NCI-H2029 treated with DMSO at 0.1 percent for 48 hours (cell line): ENCODE measurements at regions not wholly inside any gene's neighbourhood (a gene's known extent, or its start where the extent isn't known, plus 50 kb on each side); places are given as distances from the start of the nearest gene placed in this dataset.

ENCODE experiments used
- DNase-seq: peaks from one replicate; lab custom pipeline; 2025; lab: John Stamatoyannopoulos, UW

DNA sequence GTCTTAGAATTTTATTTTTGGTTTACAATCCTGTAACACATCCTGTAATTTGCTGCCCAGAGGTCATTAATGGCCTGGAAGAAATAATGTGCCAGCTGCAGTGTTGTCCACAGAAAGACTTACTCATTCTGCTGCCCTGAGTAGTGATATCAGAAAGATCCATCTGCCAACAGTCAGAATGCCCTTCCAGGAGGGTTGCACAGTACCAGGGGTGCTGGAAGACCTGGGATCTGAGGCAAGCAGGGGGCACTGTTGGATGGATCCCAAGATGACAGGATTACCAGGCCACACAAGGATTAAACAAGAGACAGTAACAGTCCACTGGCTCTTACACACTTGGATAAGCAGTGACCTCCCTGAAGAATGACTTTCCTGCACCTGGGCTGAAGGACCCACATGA, 93.8 kb upstream of the TOP3B start:
- DNase-seq, result no peak

DNA sequence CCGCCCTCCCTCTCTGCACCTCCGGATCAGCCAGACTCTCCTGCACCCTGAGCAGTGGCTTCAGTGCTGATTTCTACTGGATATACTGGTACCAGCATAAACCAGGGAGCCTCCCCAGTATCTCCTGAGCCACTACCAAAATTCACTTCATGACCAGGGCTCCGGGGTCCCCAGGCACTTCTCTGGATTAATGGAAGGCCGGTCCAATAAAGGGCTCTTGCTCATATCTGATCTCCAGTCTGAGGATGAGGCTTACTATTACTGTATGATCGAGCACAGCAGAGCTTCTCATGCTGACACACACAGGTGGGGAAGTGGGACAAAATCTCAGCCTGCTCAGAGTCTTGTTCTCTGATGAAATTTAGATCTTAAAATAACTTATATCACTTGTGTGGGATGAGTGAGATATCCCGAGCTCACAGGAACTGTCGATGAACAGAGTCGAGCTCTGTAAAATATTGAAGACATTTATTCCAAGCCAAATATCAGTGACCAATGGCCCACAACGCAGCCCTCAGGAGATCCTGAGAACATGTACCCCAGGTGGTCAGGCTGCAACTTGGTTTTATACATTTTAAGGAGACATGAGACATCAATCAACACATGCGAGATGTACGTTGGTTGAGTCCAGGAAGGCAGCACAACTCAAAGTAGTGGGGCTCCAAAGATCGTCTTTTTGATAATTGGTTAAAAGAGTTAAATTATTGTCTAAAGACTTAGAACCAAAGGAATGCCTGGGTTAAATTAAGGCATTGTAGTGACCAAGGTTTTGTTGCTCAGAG, 93.0 kb upstream of the TOP3B start:
- no peak for DNase-seq

DNA sequence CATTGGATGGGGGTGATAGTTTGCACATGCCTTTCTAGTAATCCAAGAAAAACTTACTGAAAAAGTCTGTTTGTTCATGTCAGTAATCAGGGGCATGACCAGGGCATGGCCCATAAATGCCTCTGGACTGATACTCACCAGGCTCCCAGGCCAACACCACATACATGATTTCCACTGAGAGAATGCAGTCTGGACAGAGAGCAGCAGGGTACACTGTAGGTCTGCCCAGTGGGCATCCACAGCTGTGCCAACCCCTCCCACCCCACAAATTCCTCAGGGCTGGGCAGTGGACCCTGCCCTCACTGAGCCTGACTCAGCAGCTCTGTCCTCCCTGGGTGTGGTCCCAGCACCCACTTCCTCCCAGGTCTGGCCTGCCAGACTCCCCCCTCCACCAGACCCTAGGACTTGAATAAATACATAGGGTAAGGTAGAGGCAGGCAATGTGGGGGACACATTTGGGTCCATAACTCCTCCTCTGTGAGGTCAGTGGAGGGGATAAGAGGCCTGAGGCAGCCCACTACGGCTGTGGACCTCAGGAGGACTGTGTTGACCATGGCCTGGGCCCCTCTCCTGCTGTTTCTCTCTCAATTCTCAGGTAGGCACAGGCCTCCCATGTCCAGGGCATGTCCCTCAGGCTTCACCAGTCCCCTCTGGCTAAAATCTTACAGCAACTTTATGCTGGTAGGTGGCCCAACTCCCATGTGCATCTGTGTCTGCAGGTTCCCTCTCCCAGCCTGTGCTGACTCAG, 92.2 kb upstream of the TOP3B start:
- no peak for DNase-seq

DNA sequence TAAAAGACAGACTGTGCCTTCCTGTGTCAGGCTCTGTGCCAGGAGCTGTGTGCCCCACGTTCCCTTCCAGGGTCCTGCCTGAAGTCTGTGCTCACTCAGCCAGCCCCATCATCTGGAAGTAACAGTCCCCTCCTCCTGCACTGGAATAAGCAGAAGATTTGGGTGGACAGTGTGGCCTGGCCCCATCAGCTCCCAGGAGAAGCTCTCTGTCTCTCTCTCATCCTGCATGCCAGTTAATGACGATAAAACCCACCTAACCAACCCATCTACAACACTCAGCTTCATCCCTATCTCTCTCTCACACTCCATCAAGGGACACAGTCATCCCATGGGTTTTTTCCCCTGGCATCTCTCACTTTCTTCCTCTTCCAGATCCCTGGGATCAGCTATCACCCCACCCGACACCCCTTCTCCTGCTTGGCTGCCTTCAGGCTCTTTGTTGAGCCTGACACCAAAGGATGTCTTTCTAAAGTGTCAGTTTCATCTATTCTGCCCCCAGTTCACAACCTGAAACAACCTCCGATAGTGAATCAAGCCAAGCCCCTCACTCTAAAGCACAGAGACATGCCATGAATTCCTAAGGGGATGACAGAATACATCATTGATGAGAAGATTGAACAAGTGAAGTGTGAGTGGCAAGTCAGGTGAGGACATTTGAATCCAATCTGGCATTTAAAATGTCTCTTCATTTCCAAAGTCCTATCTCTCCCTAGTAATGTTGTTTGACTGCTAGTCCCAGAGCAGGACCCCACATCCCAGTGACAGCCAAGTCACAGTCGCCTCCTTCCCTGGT, 91.4 kb upstream of the TOP3B start:
- DNase-seq, result no peak

DNA sequence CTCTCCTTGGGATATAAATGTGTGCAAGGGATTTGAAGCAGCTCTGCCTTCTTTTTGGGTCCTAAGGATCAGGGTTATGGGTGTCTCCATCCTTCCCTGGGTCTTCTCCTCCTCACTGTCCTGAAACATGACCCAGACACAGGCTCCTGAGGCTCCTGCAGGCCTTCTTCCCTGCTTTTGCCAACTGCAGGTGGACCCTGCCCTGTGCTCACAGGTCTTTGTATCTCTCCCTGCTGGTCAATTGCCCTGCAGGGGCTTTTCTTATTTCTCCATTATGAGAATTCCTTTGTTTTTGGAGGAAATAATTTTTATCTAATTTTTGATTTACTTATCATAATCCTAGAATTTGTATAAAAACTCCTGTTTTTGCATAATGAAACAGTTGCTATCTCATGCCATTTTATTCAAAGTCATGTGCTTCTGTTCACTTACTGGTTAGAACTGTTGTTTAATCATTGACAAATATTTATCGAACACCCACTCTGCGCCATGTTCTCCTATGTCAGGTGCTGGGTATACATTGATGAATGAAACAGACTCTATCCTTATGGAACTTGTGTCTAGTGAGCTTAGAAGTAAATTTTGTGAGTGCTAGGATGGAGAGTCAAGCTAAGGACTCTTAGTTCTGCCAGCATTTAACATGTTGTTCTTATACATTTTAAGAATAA, 89.7 kb upstream of the TOP3B start:
- DNase-seq, result no peak

DNA sequence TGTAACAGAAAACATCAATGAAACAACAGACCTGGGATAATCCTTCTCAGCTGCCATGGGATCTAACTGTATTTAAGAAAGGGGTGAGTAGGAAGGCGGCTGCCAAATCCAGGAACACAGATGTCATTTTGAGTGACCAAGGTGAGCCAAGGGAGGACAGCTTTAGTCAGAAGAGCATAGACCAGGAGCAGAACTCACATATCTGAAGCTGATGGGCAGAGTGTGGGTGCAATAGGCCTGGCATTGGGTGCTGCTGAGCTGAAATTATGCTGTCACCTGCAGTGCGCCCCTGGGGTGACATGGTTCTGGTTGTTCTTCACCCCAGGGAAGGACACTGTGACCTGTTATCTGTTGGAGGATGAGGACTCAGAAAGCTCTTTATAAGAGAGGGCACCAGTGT, 88.9 kb upstream of the TOP3B start:
- DNase-seq, result no peak

DNA sequence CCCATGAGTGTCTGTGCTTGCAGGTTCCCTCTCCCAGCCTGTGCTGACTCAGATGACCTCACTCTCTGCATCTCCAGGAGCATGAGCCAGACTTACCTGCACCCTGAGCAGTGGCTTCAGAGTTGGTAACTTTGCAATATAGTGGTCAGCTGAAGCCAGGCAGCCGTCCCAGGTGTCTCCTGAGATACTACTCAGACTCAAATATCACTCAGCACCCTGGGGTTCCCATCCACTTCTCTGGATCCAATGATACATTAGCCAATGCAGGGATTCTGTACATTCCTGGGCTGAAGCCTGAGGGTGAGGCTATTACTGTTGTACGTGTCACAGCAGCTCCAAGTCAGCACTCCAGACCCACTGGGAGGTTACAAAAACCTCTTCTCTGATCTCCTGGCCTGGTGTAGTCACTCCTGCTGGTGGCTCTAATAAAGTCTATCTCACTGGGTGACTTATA, 87.8 kb upstream of the TOP3B start:
- DNase-seq, result no peak

DNA sequence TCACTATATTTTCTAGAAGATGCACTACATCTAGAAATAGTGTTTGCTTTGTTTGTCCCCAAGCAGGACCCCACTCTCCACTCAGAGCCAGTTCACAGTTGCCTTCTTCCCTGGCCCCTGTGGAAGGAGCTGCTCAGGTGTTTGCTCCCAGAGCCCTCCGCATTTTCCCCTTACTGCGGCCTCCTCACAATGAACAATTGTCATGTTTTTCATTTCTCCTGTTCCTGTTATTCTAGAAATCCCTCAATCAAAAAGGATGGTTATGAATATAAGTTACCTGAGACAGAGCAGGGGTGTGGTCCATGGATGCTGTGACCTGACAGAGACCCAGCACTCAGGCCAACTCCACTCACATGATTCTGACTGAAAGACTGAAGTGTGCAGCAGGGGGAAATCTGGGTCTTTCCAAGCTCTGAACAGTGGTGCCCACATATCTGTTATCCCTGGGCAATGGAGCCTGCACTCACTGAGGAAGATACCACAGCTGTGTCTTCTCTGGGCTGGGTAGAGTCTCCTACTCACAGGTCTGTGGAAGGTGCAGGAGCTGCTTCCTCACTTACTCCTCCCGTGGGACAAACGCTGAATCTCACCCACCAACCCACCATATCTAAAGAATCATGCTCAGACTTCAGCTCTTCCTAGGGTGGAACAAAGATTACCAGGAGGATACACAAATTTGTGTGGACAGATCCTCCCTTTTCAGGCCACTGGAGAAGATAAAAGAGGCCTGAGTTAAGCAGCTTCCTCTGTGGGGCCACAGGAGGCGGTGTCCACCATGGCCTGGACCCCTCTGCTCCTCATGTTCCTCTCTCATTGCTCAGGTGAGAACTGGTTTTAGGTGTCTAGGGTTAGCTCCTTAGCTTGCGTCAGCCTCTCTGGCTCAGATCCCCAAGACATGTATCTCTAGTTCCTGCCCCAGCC, 87.1 kb upstream of the TOP3B start:
- DNase-seq, result no peak

DNA sequence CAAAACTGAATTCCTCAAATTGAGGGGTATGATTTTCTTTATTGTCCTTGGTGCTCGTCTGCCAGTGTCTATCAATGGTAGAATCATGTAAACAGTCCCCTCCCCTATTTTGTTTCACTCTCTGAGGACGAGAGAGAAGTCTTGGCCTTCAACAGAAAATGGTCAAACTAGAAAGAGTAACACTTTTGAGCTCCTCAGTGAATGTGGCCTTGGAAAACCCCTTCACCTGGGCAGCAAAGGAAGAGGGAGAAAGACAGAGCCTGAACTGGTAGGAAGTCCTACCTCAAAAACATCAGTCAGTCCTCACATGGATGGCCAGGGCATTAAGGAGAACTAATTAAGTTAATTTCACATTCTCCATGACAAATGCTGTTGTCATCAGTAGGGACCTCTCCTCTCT, 86.1 kb upstream of the TOP3B start:
- no peak for DNase-seq

DNA sequence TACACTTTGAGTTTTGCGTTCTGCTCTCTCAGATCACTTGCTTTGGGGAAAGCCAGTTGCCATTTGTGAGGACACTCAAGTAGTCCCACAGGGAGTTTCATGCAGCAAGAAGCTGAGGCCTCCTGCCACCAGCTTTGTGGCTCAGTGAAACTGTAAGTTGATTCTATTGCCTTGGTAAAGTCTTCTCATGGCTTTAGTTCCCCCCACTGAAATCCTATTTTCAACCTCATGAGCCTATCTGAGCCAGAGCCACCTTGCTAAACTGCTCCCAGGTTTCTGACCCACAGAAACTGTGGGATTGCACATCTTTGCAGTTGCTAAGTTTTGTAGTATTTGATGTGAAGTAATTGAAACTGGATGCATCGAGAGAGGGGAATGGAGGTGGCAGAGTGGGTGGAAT, 85.4 kb upstream of the TOP3B start:
- DNase-seq, result no peak

DNA sequence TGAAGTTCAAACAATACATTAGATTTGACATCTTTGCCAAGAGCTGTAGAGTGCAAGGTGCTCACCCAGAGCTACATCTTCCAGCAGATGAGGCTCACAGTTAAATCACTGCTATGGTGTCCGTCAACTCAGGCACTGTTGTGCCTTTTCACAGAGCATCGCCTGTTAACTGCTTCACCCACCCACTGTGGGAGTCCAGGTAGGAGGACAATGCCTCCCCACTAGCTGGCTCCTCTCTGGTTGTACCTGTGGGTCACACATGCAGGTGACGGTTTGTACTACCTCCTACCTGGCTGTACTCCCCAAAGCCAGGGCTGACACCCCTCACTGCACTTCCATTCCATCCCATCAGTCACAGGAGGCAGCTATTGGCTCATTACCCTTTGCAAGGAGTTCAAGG, 84.6 kb upstream of the TOP3B start:
- DNase-seq, result no peak

DNA sequence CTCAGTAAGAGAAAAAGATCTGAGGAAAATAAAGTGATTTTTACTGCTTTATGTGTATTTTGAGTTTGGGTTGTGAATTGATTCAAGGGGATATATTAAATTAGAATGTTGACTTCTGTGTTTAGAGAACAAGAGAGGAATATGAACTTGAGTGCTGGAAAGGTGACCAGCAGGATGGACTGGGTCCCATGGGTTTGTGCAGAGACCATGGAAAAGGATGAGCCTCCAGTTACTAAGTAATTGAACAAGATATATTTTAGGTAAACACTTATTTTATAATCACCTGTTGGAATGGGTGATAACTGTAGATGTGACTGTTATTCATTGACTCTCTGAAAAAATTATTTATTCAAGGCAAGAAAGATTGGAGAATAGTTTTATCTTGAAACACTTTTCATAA, 82.0 kb upstream of the TOP3B start:
- DNase-seq, result no peak

DNA sequence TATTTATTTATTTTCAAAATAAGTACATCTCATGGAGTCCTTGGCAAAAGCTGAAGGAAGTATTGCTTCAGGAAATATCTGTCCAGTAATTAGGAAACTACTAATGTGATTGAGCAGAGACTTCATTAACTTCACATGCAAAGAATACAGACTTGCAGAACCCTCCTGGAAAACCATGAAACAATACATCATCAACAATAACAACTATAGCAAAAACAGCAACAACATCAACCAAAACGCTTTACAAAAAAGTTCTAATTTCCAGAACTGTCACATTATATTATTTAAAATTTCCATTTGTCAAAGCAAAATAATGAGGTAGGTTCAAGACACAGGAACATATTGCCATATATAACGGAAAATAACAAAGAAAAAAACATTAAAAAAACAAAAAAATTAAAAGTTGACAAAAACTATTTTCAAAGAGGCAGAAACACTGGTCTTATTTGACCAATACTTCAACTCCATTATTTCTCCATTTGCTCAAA, 79.8 kb upstream of the TOP3B start:
- DNase-seq, result no peak

DNA sequence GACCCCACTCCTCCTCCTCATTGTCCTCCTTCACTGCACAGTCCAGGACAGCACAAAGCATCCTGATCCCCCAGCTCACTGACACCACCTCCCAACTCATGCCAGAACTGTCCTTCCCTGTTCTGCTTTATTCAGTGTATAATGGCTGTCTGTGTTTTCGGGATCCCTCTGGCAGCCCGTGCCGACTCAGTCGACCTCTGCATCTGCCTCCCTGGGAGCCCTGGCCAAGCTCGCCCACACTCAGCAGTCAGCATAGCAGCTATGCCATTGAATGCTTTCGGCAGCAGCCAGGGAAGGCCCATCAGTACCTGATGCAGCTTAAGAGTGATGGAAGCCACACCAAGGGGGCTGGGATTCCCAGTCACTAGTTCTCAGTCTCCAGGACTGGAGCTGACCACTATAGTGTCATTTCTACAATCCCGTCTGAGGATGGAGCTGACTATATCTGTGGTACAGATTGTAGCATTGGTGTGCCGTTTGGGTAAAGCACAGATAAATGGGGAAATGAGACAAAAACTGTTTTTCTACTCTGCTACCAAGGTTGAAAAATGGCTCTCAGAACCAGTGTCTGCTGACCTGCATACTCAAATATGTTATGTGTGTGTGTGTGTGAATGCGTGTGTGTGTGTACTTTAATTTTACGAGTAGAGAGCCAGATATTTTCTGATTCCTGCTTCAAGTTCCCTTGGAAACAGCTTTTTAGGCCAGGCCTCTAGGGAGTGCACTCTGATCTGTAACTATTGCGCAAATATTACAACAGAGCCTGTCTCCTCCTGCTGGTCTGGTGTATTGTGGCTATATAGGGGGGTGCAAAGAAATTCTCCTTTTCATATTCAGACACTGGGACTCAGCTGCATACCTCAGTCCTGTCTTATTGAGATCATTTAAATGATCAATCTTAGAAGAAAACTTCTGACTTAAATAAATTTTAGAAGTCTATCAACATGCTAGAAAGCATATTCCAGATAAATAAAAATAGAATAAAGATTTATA, 78.8 kb upstream of the TOP3B start:
- DNase-seq, result no peak

DNA sequence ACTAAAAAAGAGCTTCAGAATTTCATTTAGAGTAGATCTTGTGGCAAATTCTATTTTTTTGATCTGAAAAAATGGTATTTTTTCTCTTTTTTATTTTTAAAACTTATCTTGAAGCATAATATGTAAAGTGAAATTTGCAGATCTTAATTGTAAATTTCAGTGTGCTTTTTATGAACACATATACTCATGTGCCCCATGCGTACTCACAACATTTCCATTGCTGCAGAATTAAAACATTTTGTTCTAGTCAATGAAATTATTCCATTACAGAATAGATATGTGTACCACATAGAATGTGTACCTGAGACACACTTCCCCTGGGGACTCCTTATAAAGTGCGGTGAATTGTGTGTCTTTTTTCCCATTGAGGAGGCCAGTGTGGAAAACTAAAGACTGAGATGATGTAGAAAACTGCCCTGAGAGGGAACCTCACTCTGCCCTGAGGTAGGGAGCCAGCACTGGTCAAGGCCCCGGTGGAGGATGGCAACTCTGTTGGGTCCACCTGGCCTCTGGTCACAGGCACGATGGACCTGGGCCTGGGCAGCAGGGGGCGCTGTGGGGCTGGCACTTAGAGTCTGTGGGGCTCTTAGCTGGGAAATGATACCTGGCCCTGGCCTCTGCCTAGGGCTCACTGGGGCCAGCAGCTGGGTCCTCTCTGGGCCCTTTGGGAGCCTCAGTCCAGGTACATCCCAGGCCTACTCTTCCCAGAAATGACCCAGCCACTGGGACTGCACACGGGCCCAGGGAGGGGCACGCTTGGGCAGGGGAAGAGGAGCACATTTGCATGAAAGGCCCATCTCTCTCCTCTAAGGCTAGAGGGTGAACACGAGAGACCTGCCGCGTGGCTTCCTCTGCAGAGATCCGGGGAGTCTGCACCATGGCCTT, 77.9 kb upstream of the TOP3B start:
- DNase-seq, result no peak

DNA sequence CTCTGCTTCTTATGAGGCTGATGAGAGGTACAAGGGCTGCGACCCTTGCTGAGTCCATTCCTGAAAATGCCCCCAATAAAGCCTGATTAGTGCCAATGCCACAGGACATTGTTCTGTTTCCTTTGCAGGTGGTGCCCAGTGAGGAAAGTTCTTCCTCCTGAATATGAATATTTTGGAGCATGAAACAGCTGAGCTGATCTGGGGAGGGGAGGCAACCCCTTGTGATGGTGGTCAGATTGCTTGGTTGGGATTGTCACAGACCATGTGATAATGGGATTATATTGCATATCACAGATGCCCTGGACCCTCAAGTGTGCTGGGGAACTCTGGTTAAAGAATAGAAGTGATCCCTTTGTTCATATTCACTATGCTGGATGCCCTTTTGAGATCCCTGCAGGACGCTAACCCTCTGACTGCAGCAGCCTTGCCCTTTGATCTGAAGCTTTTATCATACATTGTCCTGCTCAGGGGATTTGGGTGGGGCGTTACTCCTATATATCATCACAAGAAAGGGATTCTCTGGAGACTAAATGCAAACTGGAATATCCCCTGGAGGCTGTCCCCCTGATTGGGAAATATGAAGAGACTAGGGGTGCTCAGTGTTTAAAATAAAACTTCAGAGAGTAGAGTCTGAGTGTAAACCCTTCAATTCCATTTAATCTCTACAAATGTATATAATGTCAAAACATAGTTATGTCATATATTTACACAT, 76.9 kb upstream of the TOP3B start:
- no peak for DNase-seq

DNA sequence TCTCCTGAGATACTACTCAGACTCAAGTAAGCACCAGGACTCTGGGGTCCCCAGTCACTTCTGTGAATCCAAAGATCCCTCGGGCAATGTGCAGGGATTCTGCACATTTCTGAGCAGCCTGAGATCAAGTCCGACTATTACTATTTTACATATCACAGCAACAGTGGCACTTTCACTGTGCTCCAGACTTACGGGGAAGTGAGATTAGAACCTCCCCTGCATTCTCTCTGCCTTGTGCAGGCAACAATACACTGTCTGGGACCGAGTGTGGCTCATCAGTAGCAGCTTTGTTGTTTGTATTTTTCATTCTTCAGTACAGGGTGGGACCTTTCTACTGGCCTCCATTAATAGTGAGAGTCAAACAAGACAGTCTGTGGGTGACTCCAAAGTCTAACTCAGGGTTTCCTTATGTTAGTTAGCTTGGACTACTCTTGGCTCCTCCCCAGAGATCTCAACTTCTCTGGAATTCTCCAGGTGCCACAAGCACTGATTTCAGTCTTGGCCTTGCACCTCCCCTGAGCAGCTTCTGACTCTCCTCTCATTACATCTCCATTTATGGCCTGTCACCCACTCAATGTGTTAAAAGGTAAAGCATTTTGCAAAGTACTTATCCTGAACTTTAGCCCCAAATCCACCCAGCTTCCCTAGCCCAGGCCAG, 76.2 kb upstream of the TOP3B start:
- DNase-seq, result no peak
